ENCODE measurements at regions not wholly inside any gene's neighbourhood (a gene's known extent, or its start where the extent isn't known, plus 50 kb on each side); places are given as distances from the start of the nearest gene placed in this dataset.

GRCh38 chr7:68216051-68216450 is 1219.4 kb downstream of the TYW1 start:
- no peak for TF ChIP-seq CTCF (IDR thresholded peaks at IDR 0.05)
- TF ChIP-seq POLR2A (IDR thresholded peaks at IDR 0.05), result no peak

Data from gastroesophageal sphincter (tissue), 3 donors.